Breast epithelium (tissue), 4 donors: ENCODE measurements at regions not wholly inside any gene's neighbourhood (a gene's known extent, or its start where the extent isn't known, plus 50 kb on each side); places are given as distances from the start of the nearest gene placed in this dataset.

Experiments
- DNase-seq, 2 donors: peaks; one replicate each; pipeline ENCODE4 v3.0.0-alpha.2; 2019; ENCODE audit warnings: low spot score in 2 of 2
- H3K27ac ChIP-seq, 2 donors: fragments of 200-600 bp; sonication (generic) in 1 of 2; one replicate each; pipeline ENCODE4 v1.5.1; 2016 to 2019; ENCODE audit warnings: mild to moderate bottlenecking in 1 of 2
- H3K27me3 ChIP-seq, 2 donors: fragments of 200-600 bp; sonication (generic) in 1 of 2; one replicate each; pipeline versions ENCODE4 v1.5.1 to v1.6.0; 2017 to 2019; ENCODE audit warnings: control low read depth in 1 of 2, mild to moderate bottlenecking in 1 of 2
- H3K36me3 ChIP-seq: fragments of 200-600 bp; one replicate; pipeline ENCODE4 v1.5.1; 2019
- H3K4me1 ChIP-seq, 2 donors: fragments of 200-600 bp; sonication (generic); one replicate each; pipeline ENCODE4 v1.5.1; 2016 to 2019; ENCODE audit warnings: control low read depth in 1 of 2
- H3K4me3 ChIP-seq, 3 donors: fragments of 200-600 bp; sonication (generic); 1 replicate in 2 of 3; 2 replicates in 1 of 3; pipeline ENCODE4 v1.5.1; 2016 to 2019; ENCODE audit warnings: mild to moderate bottlenecking in 3 of 3, moderate library complexity in 2 of 3
- H3K9me3 ChIP-seq, 2 donors: fragments of 200-600 bp; sonication (generic) in 1 of 2; one replicate each; pipeline ENCODE4 v1.5.1; 2016 to 2019; ENCODE audit warnings: control low read depth in 1 of 2
- CTCF ChIP-seq, 3 donors: fragments of 450-650 bp; IDR thresholded peaks; one replicate each; pipeline ENCODE4 v1.5.1; 2016 to 2017; ENCODE audit warnings: antibody characterized with exemption in 3 of 3, mild to moderate bottlenecking in 3 of 3, moderate library complexity in 3 of 3
- POLR2A ChIP-seq: fragments of 450-650 bp; IDR thresholded peaks from one replicate; pipeline ENCODE4 v1.6.1; 2016; ENCODE audit warnings: antibody characterized with exemption, mild to moderate bottlenecking, moderate library complexity
- POLR2AphosphoS5 ChIP-seq, 3 donors: sonication (generic); formaldehyde crosslinking; IDR thresholded peaks; one replicate each; pipeline ENCODE4 v1.6.1; 2017; ENCODE audit warnings: antibody characterized with exemption in 3 of 3
- intact Hi-C: fragments of 100-400 bp; cut with DNase I; formaldehyde crosslinking; loops from one replicate; pipeline ENCODE4 v1.15.1; 2023; ENCODE audit warnings: low total_unique reads

DNA sequence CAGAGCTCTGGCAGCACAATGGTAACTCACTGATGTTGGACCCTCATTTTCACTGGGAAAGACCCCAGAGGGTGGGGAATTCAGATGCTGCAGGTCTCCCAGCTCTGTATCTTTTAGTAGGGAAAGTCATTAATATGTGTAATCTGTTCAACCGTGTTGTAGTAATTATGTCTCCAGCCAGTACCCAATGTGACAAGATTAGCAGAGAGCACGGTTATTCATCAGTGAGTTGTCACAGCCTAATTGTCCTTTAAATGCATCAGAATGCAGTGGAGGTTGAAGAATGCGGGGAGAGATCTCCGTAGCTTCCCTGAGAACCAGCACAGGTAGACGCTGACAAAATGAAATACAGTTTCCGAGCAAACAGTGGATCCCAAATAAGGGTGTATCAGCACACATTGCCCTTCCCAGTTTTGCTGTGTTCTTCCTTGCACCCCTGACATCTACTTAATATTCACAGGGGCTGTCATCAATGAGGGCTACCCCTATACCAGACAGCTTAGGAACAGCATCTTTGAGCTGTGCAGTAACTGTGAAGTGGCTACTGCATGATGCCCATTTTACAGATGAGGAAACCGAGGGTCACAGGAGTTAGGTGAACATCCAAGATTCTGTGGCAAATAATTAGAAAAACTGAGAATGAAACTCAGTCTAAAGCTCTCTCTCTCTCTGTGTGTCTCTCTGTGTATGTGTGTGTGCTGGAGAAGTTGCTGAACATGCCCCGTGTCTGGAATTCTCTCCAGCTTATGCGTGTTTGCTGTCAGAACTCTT lies 430.4 kb upstream of the HS6ST1 start:
- H3K4me3 ChIP-seq: no peak overlapping the region
- no peak for DNase-seq
- H3K27me3 ChIP-seq: no peaks in the 10 kb centered on the region
- no peaks in the 10 kb centered on the region for H3K9me3 ChIP-seq
- H3K4me1 ChIP-seq: no peaks in the 10 kb centered on the region
- intact Hi-C loops: no loop called here
- no peaks in the 10 kb centered on the region for H3K36me3 ChIP-seq
- no peak overlapping the region for H3K27ac ChIP-seq
- TF ChIP-seq CTCF (IDR thresholded peaks at IDR 0.05): no peak
- no peak for TF ChIP-seq POLR2A
- TF ChIP-seq POLR2AphosphoS5 (IDR thresholded peaks at IDR 0.05): no peak

DNA sequence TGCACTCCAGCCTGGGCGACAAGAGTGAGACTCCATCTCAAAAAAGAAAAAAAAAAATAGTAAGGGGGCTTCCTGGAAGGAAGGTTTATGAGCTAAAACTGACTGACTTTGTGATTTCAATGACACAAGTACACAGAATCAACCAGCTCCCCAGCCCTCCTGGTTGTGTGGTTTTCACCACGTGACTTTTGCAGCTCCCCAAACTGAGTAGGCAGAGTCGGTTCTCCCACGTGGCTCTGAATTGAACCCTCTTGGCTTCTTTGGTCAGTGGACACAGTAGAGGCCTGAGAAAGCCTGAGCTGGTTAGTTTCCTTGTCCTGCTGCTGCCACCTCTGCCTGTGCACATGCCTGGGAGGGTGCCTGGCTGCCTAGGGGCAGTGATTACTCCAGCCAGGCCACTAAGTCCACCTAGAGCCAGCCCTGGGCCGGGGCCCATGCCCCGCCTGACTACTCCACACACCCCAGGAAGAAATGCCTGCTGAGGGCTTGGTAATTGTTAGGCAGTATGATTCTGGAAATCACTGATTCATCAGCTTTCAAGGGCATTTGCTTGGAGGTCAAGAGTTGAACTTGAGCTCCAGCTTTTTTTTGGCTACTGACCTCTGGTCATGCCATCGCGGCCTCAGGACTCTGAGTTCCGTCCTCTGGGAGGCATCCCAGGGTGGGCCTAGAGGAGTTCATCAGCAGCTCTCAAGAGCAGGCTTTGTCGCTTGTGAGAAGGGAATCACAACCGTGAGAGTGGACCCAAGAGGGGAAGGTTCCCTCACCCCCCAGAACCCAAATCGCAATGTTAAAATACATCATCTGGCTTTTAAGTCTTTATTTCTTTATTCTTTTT lies 431.9 kb upstream of the HS6ST1 start:
- H3K9me3 ChIP-seq: no peaks in the 10 kb centered on the region
- no peaks in the 10 kb centered on the region for H3K36me3 ChIP-seq
- H3K27ac ChIP-seq: no peak overlapping the region
- intact Hi-C loops: no loop called here
- no peak for TF ChIP-seq POLR2A
- TF ChIP-seq CTCF (IDR thresholded peaks at IDR 0.05): no peak
- no peak for TF ChIP-seq POLR2AphosphoS5 (IDR thresholded peaks at IDR 0.05)
- no peaks in the 10 kb centered on the region for H3K27me3 ChIP-seq
- no peak for DNase-seq
- no peaks in the 10 kb centered on the region for H3K4me1 ChIP-seq
- H3K4me3 ChIP-seq: no peak overlapping the region

DNA sequence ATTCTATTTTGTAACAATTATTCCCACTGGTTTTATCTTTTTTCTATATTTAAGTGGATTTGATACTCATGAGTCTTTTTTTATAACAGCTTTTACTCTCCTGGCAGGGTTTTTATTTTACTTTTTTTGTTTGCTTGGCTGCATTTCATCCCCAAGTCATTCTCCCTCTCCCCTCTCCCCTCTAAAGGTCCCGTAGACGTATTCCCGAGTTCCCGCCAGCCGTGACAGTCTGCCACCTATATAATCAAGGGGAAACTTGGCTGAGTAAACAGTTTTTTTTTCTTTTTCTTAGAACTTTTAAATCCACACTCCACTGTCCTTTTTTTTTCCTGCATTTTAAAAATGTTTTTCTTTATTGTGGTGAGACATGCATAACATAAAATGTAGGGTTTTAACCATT lies 433.1 kb upstream of the HS6ST1 start:
- intact Hi-C loops: no loop called here
- H3K9me3 ChIP-seq: no peaks in the 10 kb centered on the region
- TF ChIP-seq CTCF (IDR thresholded peaks at IDR 0.05) (no peak), POLR2AphosphoS5 (IDR thresholded peaks at IDR 0.05) (no peak), POLR2A (no peak)
- H3K27me3 ChIP-seq: no peaks in the 10 kb centered on the region
- no peaks in the 10 kb centered on the region for H3K36me3 ChIP-seq
- no peak overlapping the region for H3K4me3 ChIP-seq
- no peak overlapping the region for H3K27ac ChIP-seq
- no peak for DNase-seq
- H3K4me1 ChIP-seq: no peaks in the 10 kb centered on the region

GRCh38 chr2:128752691-128753263 lies 434.1 kb upstream of the HS6ST1 start:
- no peak overlapping the region for H3K4me3 ChIP-seq
- TF ChIP-seq POLR2AphosphoS5 (IDR thresholded peaks at IDR 0.05) (no peak), POLR2A (no peak), CTCF (IDR thresholded peaks at IDR 0.05) (no peak)
- H3K4me1 ChIP-seq: no peaks in the 10 kb centered on the region
- DNase-seq: no peak
- H3K27ac ChIP-seq: no peak overlapping the region
- intact Hi-C loops: no loop called here
- H3K36me3 ChIP-seq: no peaks in the 10 kb centered on the region
- no peaks in the 10 kb centered on the region for H3K9me3 ChIP-seq
- no peaks in the 10 kb centered on the region for H3K27me3 ChIP-seq

DNA sequence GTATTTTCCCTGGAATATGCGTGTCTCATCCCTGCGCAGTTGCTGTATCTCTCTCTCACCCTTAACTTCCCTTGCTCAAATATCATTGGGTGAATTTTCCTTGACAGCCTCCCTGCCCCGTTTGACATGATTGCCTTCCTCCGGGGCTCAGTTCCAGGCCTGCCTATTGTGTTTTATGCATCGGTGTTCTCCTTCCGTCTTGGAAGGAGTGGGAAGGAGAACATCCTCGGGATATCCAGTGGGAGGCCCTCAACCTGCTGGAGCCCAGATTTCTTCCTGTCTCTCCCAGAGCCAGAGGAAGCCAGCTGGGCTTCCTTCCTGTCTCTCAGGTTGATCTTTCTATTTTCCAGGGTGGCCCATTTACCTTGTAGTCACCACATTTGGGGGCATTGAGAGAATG lies 434.7 kb upstream of the HS6ST1 start:
- TF ChIP-seq CTCF (IDR thresholded peaks at IDR 0.05) (no peak), POLR2A (no peak), POLR2AphosphoS5 (IDR thresholded peaks at IDR 0.05) (no peak)
- Histone ChIP-seq H3K36me3 (no peaks in the 10 kb centered on the region), H3K4me3 (no peak overlapping the region), H3K4me1 (no peaks in the 10 kb centered on the region), H3K27ac (no peak overlapping the region), H3K9me3 (no peaks in the 10 kb centered on the region), H3K27me3 (no peaks in the 10 kb centered on the region)
- intact Hi-C loops: no loop called here
- DNase-seq: peak in 1 of 2 donors; percentile 10
